Embryonic facial prominence (tissue), 1 donor: ENCODE measurements at regions not wholly inside any gene's neighbourhood (a gene's known extent, or its start where the extent isn't known, plus 50 kb on each side); places are given as distances from the start of the nearest gene placed in this dataset.

Source experiments
- DNase-seq: peaks from one replicate; pipeline ENCODE4 v3.0.0-alpha.2; 2016; ENCODE audit errors: extremely low spot score

GRCh38 chr20:60631585-60632287 lies 620.3 kb upstream of the CDH4 start:
- no peak for DNase-seq

DNA sequence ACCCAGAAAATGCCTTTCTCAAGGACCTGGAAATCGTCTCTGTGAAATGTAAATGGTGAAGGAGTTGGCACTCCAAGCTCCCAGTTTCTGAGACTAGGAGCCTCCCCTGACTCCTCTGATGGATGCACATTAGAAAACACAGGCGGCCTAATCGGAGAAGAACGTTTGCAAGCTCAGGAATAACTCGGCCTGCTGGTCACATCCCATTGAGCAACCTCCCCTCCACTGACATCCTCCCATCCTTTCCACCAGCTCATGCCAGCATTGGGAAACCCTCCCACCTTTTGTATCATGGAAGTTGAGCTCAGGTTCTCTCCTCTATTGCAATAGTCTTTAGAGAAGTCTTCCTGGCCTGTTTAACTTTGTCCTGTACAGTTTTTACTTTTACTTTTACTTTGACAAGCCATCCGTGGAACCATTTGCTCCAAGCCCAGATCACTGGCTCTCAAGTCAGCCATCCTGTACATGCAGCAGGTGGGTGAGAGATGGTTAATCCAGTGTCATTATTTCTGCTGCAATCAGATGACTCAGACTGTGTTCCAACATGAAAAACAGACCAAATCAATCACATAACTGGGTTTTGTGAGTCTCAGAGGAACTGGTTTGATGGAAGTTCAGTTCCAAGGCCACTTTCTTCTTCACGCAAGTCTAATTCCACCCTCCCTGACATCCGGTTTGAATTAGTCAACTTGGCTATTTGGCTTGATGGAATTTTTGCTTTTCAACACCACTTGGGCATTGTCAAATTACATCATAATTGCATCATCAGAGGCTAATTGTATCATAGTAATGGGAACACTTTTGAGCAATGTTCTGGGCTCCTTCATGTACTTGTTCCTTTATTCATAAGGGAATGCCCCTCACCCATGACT lies 619.4 kb upstream of the CDH4 start:
- DNase-seq = no peak

- DNase-seq = no peak
Observed at GRCh38 chr20:60634491-60635172, 617.4 kb upstream of the CDH4 start.

DNA sequence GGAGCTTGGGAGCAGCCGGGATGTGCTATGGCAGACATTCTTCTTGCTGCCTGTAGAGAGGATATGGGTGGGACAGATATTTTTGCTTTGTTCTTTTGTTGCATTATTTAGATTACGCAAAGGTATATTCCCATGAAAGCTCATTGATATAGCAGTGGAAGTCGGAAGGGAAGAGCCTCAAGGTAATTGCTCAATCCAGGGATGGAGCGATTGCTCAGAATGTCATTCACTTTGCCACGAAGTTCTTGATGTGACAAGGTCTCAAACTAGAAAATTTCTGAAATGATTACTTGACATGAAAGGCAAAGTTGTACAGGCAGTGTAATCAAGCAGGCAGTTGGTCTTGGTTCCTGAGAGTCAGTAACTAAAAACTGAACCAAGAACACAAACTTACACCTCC lies 615.6 kb upstream of the CDH4 start:
- no peak for DNase-seq

DNA sequence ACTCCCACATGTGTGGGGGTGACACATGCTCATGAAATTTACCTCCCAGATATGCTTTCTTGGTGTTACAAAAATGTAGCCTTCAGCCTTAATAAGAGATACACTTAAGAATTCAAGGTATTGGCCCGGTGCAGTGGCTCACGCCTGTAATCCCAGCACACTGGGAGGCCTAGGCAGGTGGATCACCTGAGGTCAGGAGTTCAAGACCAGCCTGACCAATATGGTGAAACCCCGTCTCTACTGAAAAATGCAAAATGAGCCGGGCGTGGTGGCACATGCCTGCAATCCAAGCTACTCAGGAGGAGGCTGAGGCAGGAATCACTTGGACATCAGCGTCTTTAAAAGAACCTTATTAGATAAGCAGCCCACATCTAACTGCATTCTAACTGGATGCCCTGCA lies 614.3 kb upstream of the CDH4 start:
- no peak for DNase-seq

- no peak for DNase-seq
Observed at GRCh38 chr20:60638430-60639098, 613.5 kb upstream of the CDH4 start.

GRCh38 chr20:60641879-60642447 lies 610.1 kb upstream of the CDH4 start:
- no peak for DNase-seq

- no peak for DNase-seq
Observed at GRCh38 chr20:60642541-60642940, 609.5 kb upstream of the CDH4 start.

DNA sequence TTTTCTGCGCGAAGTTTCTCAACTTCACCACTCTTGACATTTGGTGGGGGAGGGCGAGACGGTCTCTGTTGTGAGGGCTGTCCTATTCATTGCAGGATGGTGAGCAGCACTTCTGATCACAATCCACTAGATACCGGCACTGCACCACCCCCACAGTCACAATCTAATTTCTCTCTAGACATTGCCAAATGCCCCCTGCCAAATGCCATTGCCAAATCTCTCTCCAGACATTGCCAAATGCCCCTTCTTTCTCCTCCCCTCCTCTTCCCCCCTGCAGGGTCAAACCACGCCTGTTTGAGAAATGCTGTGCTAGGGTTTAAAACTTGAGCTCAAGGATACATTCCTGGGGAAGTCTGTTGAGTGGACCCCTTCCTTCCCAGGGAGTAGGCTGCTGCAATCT lies 603.5 kb upstream of the CDH4 start:
- no peak for DNase-seq

GRCh38 chr20:60649541-60649940 lies 602.5 kb upstream of the CDH4 start:
- no peak for DNase-seq

DNA sequence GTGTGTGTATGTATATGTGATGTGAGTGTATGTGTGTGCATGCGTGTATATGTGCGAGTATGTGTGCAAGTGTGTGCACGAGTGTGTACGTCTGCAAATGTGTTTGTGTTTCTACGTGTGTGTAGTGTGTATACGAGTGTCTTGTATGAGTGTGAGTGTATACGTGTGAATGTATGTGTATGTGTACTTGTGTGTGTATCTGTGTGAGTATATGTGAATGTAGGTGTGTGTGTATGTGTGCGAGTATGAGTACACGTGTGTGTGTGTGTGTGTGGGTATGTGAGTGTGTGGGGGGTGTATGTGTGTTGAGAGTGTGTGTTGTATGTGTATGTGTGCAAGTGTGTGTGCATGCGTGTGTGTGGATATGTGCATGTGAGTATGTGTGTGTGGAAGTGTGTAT lies 602.0 kb upstream of the CDH4 start:
- DNase-seq = no peak

GRCh38 chr20:60652046-60652445 lies 600.0 kb upstream of the CDH4 start:
- no peak for DNase-seq

GRCh38 chr20:60652615-60653014 lies 599.4 kb upstream of the CDH4 start:
- no peak for DNase-seq

- no peak for DNase-seq
Observed at GRCh38 chr20:60653111-60653845, 598.8 kb upstream of the CDH4 start.

GRCh38 chr20:60658681-60659080 lies 593.4 kb upstream of the CDH4 start:
- DNase-seq = no peak

DNA sequence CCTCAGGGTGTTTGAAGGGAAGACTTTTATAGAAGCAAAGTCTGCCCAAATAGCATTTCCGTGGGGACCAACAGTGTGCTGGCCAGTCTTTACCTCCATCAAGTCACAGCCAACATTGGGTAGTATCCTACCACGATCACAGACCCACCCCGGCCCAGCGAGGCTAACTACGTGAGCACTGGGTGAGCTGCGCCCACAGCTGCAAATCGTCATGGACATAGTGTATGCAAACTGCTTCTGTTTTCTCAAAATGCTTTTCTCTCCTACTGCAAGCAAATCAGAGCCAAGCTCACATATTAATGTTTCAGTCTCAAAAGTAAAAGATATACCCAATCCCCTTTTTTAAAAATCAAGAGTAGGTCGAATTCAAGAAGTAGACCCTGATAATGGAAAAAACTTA lies 592.8 kb upstream of the CDH4 start:
- DNase-seq = no peak

DNA sequence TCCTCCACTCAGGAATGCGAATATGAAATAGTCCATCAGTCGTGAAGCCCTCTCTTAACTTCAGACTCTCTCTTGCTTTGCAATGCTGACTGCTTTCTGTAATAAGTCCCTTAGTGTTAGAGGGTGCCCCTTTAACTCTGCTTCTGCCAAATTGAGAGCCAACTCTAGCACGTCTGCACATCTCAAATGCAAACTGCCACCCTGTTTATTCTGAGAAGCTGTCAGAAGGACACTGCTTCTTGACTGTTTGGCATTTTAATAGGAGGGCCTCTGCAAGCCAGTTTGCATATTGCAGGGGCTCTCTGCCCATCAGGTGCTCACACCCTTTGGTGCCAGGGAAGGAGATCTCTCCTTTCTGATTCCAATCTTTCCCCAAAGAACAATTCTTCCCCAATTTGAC lies 589.8 kb upstream of the CDH4 start:
- no peak for DNase-seq

GRCh38 chr20:60664106-60664505 lies 588.0 kb upstream of the CDH4 start:
- no peak for DNase-seq

DNA sequence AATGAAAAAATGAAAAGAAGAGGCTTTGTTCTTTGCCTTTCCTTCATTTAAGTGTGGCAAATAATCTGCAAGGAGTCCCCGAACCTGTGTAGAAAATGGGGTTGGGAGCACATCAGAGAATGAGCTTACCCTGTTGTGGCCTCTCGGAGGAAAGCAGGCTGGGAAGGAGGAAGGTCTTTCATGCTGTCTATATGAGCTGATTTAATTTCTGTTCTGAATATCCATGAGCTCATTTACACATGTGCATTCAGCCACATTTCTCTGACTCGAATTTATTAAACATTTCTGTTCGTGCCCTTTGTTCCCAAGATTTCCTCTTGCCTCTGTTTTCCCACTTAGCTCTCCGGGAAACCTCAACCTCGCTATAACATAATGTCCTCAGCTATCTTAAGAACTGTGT lies 584.4 kb upstream of the CDH4 start:
- no peak for DNase-seq

GRCh38 chr20:60669211-60669610 lies 582.9 kb upstream of the CDH4 start:
- DNase-seq = no peak

DNA sequence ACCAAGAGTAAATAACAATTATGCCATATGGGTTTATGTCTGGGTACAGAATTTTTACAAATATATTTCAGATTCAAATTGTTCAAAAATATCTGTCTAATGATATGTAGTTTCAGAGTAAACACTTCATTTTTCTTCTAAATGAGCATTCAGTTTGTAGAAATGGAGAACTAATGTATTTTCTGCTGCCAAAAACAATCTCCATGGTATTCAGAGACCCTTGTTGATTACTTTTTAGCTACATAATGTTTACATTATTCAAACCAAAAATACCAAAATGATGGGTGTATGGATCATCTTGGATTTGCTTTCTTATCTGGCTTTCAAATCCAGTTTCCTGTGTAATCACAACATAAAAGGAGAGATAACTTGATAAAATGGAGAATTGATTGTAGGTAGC lies 576.0 kb upstream of the CDH4 start:
- no peak for DNase-seq
